ENCODE measurements at regions not wholly inside any gene's neighbourhood (a gene's known extent, or its start where the extent isn't known, plus 50 kb on each side); places are given as distances from the start of the nearest gene placed in this dataset.
A peak's percentile ranks its signal among the peaks of the same experiment; 100 is the strongest.
"Not testable (repeated sequence)": the region's sequence is repeated elsewhere in the genome, so short reads cannot be mapped to it uniquely, and the experiment has no call there.

DNA sequence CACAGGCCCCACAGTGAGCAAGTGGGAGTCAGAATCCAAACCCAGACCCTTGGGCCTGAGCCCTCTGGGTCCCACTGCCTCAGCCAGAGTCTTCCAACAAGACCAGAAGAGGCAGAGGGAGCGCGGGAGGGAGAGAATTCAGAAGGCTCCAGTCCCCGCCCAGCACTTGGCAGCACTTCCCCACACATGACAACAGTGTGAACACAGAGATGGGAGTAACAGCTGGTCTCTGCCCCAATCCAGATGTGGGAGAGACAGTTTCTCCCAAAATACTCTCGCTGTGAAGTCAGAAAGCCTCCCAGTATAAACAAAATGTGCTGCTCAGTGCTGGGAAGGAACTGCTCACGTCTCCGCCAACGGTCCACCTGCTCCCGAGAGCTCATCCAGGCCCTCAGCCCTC, 219.9 kb downstream of the MN1 start:
- peak in 2 of 4 donors; percentile 50 to 59 for DNase-seq (ENCODE audit: low read depth in 4 of 4, low spot score in 3 of 4)

DNA sequence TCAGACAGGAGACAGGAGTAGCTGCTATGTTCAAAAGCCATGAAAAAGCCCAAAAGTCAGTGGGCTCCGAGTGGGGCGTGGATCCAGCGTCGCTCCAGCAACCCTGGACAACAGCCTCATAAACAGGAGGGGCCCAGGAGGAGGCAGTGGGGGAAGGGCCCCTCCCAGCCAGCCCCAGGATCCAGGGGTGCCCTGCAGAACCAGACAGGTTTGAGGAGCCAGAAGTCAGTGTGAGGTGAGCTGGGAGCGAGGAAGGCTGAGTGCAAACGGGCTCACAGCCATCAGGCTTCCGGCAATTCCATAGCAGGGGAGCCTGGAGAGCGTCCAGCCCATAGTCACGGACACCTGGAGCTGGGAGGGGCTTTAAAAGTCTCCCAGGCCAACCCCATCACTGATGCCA, 217.7 kb downstream of the MN1 start:
- DNase-seq (ENCODE audit: low read depth in 4 of 4, low spot score in 3 of 4) = no peak

DNA sequence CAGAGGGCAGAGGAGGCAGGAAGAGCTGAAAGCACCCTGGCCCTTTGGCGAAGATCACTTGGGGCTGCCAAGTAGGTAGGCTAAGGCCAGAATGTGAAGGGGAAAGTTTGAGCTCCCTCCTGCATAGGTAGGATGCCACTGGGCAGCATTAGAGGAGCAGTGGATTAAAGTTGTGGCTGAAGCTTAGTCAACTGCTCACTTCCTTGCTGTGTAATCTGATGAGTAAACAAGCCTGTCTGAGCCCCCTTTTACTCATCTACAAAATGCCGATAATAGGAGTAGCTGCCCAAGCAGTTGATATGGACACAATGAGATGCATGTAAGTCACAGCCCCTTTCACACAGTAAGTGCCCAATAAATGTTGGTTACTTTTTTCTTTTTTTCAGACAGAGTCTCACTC, 216.4 kb downstream of the MN1 start:
- DNase-seq (ENCODE audit: low read depth in 4 of 4, low spot score in 3 of 4) = no peak

DNA sequence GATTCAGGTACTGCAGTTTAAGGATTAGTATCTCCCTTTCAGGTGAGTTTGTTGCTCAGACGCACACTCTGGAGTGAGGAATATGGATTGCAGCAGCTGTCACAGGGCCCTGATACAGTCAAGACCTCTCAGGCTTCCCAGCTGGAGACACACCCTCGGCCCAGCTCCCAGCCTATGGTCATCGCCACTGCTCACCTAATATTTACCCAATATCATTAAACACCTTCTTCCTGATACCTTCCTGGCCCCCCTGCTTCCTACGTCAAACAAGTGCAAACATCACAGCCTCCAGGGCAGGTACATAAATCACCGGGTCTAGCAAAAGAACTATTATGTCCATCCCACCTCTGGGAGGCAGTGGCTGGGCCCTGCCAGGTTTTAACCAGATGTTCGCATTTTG, 213.3 kb downstream of the MN1 start:
- no peak for DNase-seq (ENCODE audit: low read depth in 4 of 4, low spot score in 3 of 4)

DNA sequence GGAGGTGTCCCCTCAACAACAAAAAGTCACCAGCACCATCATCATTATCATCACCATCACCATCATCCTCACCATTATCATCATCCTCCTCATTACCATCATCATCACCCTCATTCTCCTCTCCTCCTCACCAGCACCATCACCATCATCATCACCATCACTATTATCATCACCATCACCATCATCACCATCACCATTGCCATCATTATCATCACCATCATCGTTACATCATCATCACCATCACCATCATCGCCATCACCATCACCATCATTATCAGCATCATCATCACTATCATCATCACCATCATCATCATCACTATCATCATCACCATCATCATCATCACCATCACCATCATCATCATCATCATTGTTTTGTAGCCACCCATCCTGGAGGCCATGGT, 212.6 kb downstream of the MN1 start:
- DNase-seq (ENCODE audit: low read depth in 4 of 4, low spot score in 3 of 4) = no peak

DNA sequence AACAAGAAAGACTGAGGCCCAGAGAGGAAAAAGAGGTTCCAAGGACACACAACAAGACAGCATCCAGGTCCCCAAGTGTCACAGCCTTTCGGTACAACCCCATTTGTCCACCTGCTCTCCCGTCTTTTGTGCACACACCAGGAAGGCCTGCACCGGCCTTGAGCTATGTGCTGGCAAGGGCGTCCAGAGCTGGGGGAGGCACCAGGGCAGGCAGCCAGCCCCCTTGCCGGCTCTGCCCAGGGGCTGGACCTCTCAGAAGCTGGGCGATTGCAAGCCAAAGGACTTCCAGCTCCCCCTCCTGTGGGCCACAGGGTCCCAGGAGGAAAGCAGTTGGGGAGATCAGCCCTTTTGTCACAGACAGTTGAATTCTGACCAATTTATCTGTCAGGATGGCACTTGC, 210.5 kb downstream of the MN1 start:
- DNase-seq (ENCODE audit: low read depth in 4 of 4, low spot score in 3 of 4) = no peak

DNA sequence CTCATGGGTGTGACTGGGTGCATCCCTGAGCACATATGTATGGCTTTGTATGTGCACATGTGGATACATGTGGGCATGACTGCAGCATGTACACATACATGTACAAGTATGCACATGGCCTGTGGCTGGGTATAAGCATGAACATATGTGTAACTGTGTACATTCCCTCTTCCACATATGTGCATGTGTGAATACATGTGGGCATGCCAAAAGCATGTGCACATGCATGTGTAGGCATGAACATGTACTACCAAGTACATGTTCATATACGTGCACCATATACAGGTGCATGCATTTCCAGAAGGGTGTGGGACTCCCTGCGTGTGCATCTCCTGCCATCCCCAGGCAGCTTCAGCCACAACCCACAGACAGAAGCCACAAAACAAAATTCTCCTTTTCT, 208.2 kb downstream of the MN1 start:
- no peak for DNase-seq (ENCODE audit: low read depth in 4 of 4, low spot score in 3 of 4)

DNA sequence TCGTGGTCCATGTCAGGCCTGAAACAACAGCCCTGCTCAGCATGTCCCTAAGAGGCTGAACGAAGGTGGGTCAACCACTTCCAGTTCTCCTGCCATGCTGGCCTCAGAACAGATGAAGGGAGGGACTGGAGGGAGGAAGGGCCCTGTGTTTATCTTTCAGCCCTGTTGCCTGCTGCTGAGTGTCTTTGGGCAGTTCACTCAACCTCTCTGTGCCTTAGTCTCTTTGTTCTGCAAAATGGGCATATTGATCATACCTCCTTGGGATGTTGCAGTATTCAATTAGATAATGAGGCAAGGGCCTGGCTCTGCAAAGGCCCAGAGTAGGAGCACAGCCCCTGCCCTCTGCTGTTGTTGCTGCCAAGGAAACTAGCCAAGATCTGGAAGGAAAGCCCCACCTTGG, 207.5 kb downstream of the MN1 start:
- no peak for DNase-seq (ENCODE audit: low read depth in 4 of 4, low spot score in 3 of 4)

DNA sequence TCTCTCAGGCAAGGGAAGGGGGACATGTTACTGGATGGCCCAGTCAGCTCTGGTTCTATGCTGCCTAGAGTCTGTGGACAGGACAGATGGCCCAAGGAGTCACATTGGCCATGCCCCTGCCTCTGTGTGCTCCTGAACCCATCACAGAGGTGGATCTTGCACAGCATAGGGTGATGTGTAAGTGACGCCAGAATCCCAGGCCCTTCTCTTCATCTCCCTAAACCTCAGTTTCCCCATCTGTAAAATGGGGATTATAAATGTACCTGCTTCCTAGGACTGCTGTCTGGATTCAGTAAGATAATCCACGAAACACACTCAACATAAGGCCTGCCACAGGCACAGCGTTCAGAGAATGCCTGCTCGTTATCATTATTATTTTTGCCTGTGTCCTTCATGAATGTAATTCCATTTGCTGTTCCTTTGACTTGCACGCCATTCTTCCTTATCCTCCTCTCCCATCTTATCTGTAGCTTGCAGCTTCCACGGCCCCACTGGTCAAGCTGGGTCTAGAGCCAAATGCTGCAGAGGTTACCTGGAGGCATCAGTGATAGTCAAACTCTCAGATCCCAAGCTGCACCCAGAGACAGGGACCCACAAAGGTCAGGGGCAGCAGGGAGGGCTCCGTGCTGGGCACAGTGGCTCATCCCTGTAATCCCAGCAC, 207.0 kb downstream of the MN1 start:
- DNase-seq (ENCODE audit: low read depth in 4 of 4, low spot score in 3 of 4) = no peak

DNA sequence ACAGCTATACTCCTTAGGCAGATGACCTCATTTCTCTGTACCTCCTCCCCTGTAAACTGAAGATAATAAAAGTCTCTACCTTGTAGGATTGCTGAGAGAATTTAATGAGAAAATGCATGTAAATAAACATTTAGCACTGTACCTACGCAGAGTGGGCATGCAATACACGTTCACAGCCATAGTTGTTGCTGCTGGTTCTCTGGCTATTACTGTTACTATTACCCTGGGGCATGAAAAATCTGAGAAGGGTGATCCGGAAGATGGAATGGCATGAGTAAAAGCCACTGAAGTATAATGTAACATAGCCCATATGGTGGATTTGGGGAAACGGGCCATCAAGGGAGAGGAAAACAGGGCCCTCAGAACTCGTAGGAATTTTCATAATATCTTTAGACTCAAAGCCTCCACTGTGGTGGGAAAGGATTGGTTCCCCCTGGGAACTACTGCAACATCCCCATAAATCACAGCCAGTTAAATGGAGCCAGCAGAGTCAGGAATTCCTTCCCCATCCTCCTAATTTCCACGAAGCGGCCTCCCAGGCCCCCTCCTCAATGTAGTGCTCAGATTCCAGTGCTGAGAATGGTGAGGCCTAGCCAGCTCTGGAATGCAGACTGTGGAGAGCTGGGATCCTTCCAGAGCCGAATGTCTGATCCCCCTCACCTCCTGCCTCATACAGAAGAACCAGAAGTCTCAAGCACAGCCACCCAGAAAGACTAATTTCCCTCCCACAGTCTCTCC, 205.3 kb downstream of the MN1 start:
- DNase-seq (ENCODE audit: low read depth in 4 of 4, low spot score in 3 of 4) = no peak

DNA sequence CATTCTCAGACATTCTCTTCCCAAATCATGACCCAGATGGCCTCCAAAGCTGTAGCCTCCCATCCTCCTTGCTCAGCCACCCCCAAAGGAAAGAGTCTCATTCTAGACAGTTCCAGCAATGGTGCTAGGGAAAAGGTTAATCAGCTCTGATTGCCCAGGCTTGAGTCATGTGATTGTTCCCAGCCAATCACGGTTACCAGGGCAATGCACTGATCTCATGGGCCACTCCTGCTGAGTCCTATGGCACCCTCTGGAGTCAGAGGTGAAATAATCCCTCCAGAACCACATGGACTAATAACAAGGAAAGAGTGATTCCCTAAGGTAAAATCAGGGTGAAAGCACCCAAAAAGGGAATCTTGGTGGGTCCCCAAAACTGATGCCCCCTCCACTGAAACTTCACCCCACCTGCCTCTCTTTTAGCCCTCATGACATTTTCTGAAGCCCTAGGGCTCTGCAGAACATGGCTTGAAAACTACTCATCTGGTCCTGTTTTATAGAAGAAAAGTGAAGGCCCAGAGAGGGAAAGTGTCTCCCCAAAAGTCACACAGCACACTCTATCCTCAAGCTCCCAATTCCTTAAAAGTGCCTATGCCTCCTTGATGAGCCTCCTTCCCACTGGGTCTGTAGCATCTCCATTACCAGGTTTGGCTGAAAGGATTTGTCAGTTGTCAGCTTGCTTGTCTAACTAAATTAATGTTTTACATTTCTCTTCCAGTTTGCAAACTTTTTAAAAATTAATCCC, 203.7 kb downstream of the MN1 start:
- DNase-seq (ENCODE audit: low read depth in 4 of 4, low spot score in 3 of 4) = no peak

DNA sequence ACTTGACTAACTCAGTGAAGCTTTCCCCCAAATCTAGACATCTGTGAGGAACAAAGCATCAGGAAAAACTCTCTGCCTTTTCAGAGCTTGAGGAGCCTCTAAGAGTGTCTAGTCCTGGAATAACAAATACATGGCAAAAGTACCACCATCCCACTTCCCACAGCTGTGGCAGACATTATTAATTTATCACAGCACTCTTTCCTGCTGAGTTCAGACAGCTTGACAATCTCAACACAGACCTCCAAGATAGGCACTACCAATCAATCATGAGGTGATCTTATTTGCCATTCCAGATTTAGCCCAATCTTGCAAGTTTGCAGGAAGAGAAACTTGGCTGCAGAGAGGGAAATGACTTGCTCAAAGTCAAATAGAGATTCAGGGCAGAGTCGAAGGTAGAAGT, 202.8 kb downstream of the MN1 start:
- DNase-seq (ENCODE audit: low read depth in 4 of 4, low spot score in 3 of 4) = no peak

DNA sequence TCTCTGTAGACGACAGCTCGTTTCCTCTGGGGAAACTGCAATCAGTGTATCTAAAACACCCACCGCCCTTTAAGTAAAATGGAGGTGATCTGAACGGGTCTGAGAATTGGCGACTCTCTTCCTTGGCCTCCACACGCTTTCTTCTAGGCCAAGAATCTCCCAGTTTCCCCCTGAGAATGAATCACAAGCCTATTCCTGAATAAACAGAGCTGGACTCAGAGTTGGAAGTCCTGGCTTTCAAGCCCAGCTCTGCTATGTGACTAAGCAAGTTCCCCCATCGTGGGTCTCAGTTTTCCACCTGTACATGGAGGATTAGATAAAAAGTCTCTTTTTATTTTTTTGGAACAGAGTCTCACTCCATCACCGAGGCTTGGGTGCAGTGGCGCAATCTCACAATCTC, 200.4 kb downstream of the MN1 start:
- no peak for DNase-seq (ENCODE audit: low read depth in 4 of 4, low spot score in 3 of 4)

DNA sequence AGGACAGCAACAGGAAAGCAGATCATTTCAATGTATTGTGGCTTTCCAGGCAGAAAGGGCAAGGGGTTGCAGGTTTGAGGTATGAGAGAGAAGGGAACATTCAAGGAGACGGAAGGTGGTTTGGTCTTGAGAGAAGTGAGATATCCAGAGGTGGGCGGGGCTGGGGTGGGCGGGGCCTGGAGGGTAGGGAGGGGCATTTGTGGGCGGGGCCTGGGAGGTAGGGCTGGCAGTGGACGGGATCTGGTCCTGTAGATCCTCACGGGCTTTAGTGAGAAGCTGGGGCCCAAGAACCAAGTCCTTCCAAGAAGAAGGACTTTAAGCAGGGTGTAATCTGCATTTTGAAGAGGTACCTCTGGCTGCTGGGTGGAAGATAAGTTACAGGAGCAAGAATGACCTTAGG, 199.2 kb downstream of the MN1 start:
- DNase-seq (ENCODE audit: low read depth in 4 of 4, low spot score in 3 of 4) = no peak

DNA sequence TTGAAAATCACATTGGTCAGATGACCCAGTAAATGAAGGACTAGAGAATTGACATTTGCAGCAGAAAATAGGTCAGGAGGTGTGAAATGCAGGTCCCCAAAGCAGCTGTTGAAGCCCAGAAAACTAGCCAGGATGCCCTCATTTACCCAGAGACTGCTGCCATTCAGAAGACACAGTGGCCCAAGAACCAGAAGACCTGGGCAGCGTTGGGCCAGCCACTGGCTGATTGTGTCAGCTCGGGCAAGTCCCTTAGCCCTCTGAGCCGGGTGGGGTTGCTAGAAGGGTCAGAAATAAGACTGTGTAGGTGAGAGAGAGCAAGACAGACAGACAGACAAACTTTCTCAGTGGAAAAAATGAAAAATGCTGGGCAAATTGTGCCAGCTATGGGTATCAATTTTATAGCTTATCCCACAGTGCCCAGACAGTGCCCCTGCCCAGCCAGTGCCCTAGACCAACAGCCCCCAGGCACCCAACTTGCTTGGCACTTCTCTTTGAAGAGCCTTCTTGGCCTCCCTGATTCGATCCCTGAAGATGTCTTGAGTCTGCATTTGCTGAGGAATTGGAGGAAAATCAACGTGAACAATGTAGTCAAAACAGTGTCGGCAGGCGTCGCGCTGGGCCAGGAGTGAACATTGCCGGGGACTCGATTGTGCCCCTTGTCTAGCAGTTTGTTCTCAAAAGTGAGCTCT, 198.3 kb downstream of the MN1 start:
- no peak for DNase-seq (ENCODE audit: low read depth in 4 of 4, low spot score in 3 of 4)

DNA sequence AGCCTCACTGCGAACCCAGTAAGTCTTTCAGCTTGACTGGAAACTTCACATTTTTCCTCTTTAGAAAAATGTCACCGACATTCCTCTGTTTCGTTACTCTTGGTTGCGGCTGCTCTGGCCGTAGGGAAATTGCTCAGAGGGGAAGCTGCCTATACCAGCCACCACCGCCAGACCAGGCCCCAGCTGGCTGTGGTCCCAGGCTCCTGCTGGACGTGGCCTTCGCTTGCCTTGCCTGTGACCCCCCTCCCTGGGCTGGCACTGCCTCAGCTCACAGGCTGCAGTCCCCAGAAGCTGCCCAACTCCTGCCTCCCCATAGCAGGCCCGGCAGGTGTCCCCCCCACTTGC, 197.8 kb downstream of the MN1 start:
- no peak for DNase-seq (ENCODE audit: low read depth in 4 of 4, low spot score in 3 of 4)

DNA sequence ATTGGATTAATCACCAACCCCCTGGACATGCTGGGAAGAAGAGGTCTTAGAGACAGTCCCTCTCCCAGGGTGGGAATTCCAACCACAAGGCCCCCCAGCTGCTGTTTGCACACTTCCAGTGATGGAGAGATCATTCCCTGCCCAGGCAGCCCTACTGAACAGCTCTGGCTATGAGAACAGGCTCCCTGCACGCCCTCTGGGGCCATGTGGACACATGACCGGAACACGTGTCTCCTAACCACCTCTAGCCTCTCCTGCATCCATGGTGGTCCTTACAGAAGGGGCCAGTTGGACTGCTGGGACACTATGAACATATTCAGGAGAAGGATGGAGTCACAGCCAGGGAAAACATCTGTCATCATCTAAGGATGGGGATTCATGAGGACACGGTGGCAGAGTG, 196.2 kb downstream of the MN1 start:
- no peak for DNase-seq (ENCODE audit: low read depth in 4 of 4, low spot score in 3 of 4)

DNA sequence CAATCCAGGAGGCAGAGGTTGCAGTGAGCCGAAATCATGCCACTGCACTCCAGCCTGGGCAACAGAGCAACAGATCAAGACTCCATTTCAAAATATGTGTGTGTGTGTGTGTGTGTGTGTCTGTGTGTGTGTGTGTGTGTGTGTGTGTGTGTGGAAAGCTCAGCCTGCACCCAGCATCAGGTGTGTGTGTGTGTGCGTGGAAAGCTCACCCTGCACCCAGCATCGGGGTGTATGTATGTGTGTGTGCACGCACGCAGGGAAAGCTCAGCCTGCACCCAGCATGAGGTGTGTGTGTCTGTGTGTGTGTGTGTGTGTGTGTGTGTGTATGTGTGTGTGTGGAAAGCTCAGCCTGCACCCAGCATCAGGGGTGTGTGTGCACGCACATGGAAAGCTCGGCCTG, 193.8 kb downstream of the MN1 start:
- not testable (repeated sequence) for DNase-seq (ENCODE audit: low read depth in 4 of 4, low spot score in 3 of 4)

DNA sequence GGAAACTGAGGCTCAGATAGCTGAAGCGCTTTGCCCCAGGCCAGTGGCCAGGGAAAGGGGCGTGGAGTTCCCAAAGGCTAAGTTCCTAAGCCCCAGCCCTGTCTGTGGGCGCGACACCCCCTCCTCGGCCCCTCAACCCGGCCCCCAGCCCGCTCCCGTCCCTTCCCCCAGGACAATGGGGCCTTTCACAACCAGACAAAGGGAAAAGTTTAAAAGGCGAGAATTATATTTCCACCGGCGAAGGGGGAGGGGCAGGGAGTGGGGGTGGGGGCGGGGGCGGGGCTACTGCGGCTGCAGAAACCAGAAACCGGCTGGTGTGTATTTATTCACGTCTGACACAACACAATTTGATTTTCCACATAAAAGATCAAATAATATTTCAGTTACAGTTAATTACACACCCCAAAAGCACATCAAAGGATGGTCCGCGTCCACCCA, 192.1 kb downstream of the MN1 start:
- no peak for DNase-seq (ENCODE audit: low read depth in 4 of 4, low spot score in 3 of 4)

DNA sequence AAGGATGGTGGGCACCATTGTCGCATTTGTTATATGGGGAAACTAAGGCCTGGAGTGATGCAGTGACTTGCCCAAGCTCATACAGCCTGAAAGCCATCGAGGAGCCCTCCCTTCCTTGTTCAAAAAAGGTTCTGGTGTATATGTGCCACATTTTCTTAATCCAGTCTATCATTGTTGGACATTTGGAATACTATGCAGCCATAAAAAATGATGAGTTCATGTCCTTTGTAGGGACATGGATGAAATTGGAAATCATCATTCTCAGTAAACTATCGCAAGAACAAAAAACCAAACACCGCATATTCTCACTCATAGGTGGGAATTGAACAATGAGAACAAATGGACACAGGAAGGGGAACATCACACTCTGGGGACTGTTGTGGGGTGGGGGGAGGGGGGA, 191.4 kb downstream of the MN1 start:
- not testable (repeated sequence) for DNase-seq (ENCODE audit: low read depth in 4 of 4, low spot score in 3 of 4)

All from left renal pelvis (tissue), 4 donors.